Suprapubic skin (tissue), 3 donors: ENCODE measurements at regions not wholly inside any gene's neighbourhood (a gene's known extent, or its start where the extent isn't known, plus 50 kb on each side); places are given as distances from the start of the nearest gene placed in this dataset.

ENCODE experiments used
- EP300 ChIP-seq: sonication (generic); formaldehyde crosslinking; IDR thresholded peaks from one replicate; pipeline ENCODE4 v1.6.1; 2017; ENCODE audit warnings: antibody characterized with exemption
- TF ChIP-seq, protein P1 (sequence below), 2 donors: fragments of 200-600 bp in 1 of 2; fragments of 450-650 bp in 1 of 2; sonication (generic) in 1 of 2; IDR thresholded peaks; one replicate each; pipeline ENCODE4 v1.5.1; 2016 to 2019; ENCODE audit warnings: antibody characterized with exemption in 2 of 2, mild to moderate bottlenecking in 1 of 2, moderate library complexity in 1 of 2

DNA sequence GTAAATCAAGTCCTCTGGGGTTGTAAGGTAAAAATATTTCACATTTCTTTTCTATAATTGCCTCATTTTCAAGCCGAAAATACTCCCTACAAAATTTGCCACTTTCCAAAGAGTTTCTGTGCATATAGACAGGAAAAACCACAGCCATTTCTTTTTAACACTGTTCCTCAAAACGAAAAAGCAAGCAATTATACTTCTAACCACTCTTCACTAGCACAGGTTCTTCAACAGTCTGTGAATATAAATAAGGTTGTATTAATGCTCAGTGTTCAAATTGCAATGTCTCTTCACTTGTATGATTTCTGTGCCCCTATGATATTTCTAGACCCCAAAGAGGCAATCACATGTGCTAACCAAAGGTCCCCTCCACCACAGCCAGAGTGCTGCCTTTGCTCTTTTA, 206.0 kb downstream of the SIM1 start:
- TF ChIP-seq, protein P1, sequence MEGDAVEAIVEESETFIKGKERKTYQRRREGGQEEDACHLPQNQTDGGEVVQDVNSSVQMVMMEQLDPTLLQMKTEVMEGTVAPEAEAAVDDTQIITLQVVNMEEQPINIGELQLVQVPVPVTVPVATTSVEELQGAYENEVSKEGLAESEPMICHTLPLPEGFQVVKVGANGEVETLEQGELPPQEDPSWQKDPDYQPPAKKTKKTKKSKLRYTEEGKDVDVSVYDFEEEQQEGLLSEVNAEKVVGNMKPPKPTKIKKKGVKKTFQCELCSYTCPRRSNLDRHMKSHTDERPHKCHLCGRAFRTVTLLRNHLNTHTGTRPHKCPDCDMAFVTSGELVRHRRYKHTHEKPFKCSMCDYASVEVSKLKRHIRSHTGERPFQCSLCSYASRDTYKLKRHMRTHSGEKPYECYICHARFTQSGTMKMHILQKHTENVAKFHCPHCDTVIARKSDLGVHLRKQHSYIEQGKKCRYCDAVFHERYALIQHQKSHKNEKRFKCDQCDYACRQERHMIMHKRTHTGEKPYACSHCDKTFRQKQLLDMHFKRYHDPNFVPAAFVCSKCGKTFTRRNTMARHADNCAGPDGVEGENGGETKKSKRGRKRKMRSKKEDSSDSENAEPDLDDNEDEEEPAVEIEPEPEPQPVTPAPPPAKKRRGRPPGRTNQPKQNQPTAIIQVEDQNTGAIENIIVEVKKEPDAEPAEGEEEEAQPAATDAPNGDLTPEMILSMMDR (IDR thresholded peaks at IDR 0.05) = no peak
- TF ChIP-seq EP300 = no peak
